GM23248 (cell line): ENCODE measurements at regions not wholly inside any gene's neighbourhood (a gene's known extent, or its start where the extent isn't known, plus 50 kb on each side); places are given as distances from the start of the nearest gene placed in this dataset.

Experiments
- DNase-seq: peaks from one replicate; pipeline ENCODE4 v3.0.0-alpha.2; 2015
- H2AFZ ChIP-seq: fragments of 200-600 bp; sonication (generic); 2 replicates; pipeline ENCODE4 v1.6.1; 2016; ENCODE audit warnings: antibody characterized with exemption
- H3F3A ChIP-seq: fragments of 200-600 bp; sonication (generic); 2 replicates; pipeline ENCODE4 v1.6.1; 2016; ENCODE audit warnings: mild to moderate bottlenecking, antibody characterized with exemption, mixed run types; ENCODE audit not compliant: insufficient read depth
- H3K27ac ChIP-seq: fragments of 200-600 bp; sonication (generic); 2 replicates; pipeline ENCODE4 v1.5.1; 2016; ENCODE audit warnings: mild to moderate bottlenecking
- H3K27me3 ChIP-seq: fragments of 200-600 bp; sonication (generic); replicated peaks from 2 replicates; pipeline ENCODE4 v1.6.1; 2016; ENCODE audit warnings: mild to moderate bottlenecking; ENCODE audit not compliant: insufficient read depth
- H3K36me3 ChIP-seq: fragments of 200-600 bp; sonication (generic); 2 replicates; pipeline ENCODE4 v1.6.1; 2016; ENCODE audit warnings: low read depth, mild to moderate bottlenecking
- H3K4me1 ChIP-seq: fragments of 200-600 bp; sonication (generic); 2 replicates; pipeline ENCODE4 v1.6.1; 2016; ENCODE audit warnings: mild to moderate bottlenecking; ENCODE audit not compliant: insufficient read depth
- H3K4me2 ChIP-seq: fragments of 200-600 bp; sonication (generic); one replicate; pipeline ENCODE4 v1.6.1; 2016; ENCODE audit warnings: mild to moderate bottlenecking; ENCODE audit not compliant: unreplicated experiment
- H3K4me3 ChIP-seq: fragments of 200-600 bp; sonication (generic); 2 replicates; pipeline ENCODE4 v1.5.1; 2016; ENCODE audit warnings: mild to moderate bottlenecking
- H3K79me2 ChIP-seq: fragments of 200-600 bp; sonication (generic); 2 replicates; pipeline ENCODE4 v1.6.1; 2016; ENCODE audit warnings: mild to moderate bottlenecking; ENCODE audit not compliant: insufficient read depth
- H3K9ac ChIP-seq: fragments of 200-600 bp; sonication (generic); 2 replicates; pipeline ENCODE4 v1.6.1; 2016; ENCODE audit warnings: mild to moderate bottlenecking
- H3K9me2 ChIP-seq: fragments of 200-600 bp; sonication (generic); 2 replicates; pipeline ENCODE4 v1.6.1; 2016; ENCODE audit warnings: mixed run types, mild to moderate bottlenecking, moderate library complexity; ENCODE audit not compliant: insufficient read depth
- H3K9me3 ChIP-seq: fragments of 200-600 bp; sonication (generic); one replicate; pipeline ENCODE4 v1.6.1; 2017; ENCODE audit warnings: low read depth
- H4K20me1 ChIP-seq: fragments of 200-600 bp; sonication (generic); 2 replicates; pipeline ENCODE4 v1.6.0; 2016; ENCODE audit not compliant: insufficient read depth
- EZH2 ChIP-seq: fragments of 200-600 bp; sonication (generic); IDR thresholded peaks from 2 replicates; pipeline ENCODE4 v1.6.1; 2018; ENCODE audit warnings: antibody characterized with exemption, mild to moderate bottlenecking; ENCODE audit not compliant: insufficient read depth, poor library complexity, severe bottlenecking
- EZH2phosphoT487 ChIP-seq: fragments of 200-600 bp; sonication (generic); IDR thresholded peaks from 2 replicates; pipeline ENCODE4 v1.6.1; 2018; ENCODE audit warnings: antibody characterized with exemption, moderate library complexity, mild to moderate bottlenecking, low read depth; ENCODE audit not compliant: insufficient read depth
- WGBS, 2 experiments: methylation state at CpG; one replicate each; pipeline ENCODE4 v1.1.6; 2015 to 2017; ENCODE audit warnings: low lambda C conversion rate in 2 of 2, low coverage in 1 of 2; ENCODE audit errors: missing lambda C conversion rate in 2 of 2; 5-methylcytosine and 5-hydroxymethylcytosine counted together
- in situ Hi-C: fragments of 300-500 bp; cut with MboI; formaldehyde crosslinking; loops from 2 replicates; pipeline ENCODE4 v1.15.0; 2020

- H3K36me3 ChIP-seq: no peaks in the 10 kb centered on the region
- in situ Hi-C loops: no loop called here
- DNase-seq: peak; percentile 61
These were observed 514.3 kb upstream of the ID4 start for GRCh38 chr6:19322691-19323485.

GRCh38 chr6:19324376-19324775 lies 512.8 kb upstream of the ID4 start:
- peaks cover 47% of the 10 kb centered on the region for H3K4me1 ChIP-seq
- 88 to 92% methylated on average over 3 of the region's 3 CpGs for WGBS, 2 experiments
- H3K79me2 ChIP-seq: no peaks in the 10 kb centered on the region
- DNase-seq: no peak
- no peaks in the 10 kb centered on the region for H4K20me1 ChIP-seq
- in situ Hi-C loops: no loop called here
- H3K9ac ChIP-seq: no peak overlapping the region
- no peak overlapping the region for H2AFZ ChIP-seq
- no peak overlapping the region for H3K4me2 ChIP-seq
- H3K27me3 ChIP-seq: no peaks in the 10 kb centered on the region
- H3K4me3 ChIP-seq: no peak overlapping the region
- no peaks in the 10 kb centered on the region for H3K9me3 ChIP-seq
- H3K36me3 ChIP-seq: no peaks in the 10 kb centered on the region
- H3K9me2 ChIP-seq: no peaks in the 10 kb centered on the region
- 0 out of 2 replicates have a peak, but pooled peaks cover 4% of the 10 kb centered on the region for H3F3A ChIP-seq
- H3K27ac ChIP-seq: no peak overlapping the region
- no peak for TF ChIP-seq EZH2
- TF ChIP-seq EZH2phosphoT487: no peak

More at GRCh38 chr6:19322691-19323485, 514.3 kb upstream of the ID4 start:
- Histone ChIP-seq H3K9me2 (no peaks in the 10 kb centered on the region), H4K20me1 (no peaks in the 10 kb centered on the region), H3K4me2 (no peak overlapping the region), H3K79me2 (no peaks in the 10 kb centered on the region), H2AFZ (no peak overlapping the region), H3F3A (0 out of 2 replicates have a peak, but pooled peaks cover 4% of the 10 kb centered on the region), H3K4me1 (peaks cover 47% of the 10 kb centered on the region), H3K27me3 (no peaks in the 10 kb centered on the region), H3K4me3 (no peak overlapping the region), H3K9me3 (no peaks in the 10 kb centered on the region), H3K9ac (no peak overlapping the region), H3K27ac (no peak overlapping the region)
- 51 to 57% methylated on average over 5 of the region's 5 CpGs for WGBS, 2 experiments
- TF ChIP-seq EZH2 (no peak), EZH2phosphoT487 (no peak)

- H3K4me2 ChIP-seq: no peak overlapping the region
- no peak overlapping the region for H3K27ac ChIP-seq
- TF ChIP-seq EZH2phosphoT487 (no peak), EZH2 (no peak)
- H2AFZ ChIP-seq: peak overlapping the region; percentile 44
- H3K9me3 ChIP-seq: no peaks in the 10 kb centered on the region
- H3K27me3 ChIP-seq: no peaks in the 10 kb centered on the region
- H3K36me3 ChIP-seq: no peaks in the 10 kb centered on the region
- in situ Hi-C loops: no loop called here
- 0 out of 2 replicates have a peak, but pooled peaks cover 4% of the 10 kb centered on the region for H3F3A ChIP-seq
- H3K79me2 ChIP-seq: no peaks in the 10 kb centered on the region
- 27 to 28% methylated on average over 8 of the region's 8 CpGs for WGBS, 2 experiments
- peak; percentile 16 for DNase-seq
- H4K20me1 ChIP-seq: no peaks in the 10 kb centered on the region
- no peaks in the 10 kb centered on the region for H3K9me2 ChIP-seq
- H3K4me1 ChIP-seq: peaks cover 47% of the 10 kb centered on the region
- 0 out of 2 replicates have a peak overlapping the region, but pooled peaks have one; percentile 7 for H3K4me3 ChIP-seq
- no peak overlapping the region for H3K9ac ChIP-seq
These were observed 511.8 kb upstream of the ID4 start for GRCh38 chr6:19325335-19325789.

DNA sequence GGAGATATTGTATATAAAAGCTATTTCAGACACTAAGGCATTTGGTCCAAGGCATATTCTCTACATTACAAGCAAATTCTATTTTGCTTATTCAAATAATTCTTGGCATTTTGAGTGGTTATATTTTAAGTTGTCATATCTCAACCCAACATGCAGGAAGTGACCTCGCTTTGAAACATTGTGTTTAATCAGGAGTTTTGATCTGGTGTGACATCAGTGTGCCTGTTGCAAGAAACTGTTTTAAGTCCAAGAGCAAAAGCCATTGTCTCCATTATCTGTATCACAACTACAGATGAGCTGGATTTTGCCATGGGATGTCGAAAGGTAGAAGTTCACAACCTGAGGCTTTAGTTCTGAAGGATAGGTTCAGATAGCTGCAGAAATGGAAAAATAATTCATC lies 509.9 kb upstream of the ID4 start:
- Histone ChIP-seq H3K4me1 (peaks cover 45% of the 10 kb centered on the region), H3F3A (0 out of 2 replicates have a peak, but pooled peaks cover 4% of the 10 kb centered on the region), H4K20me1 (no peaks in the 10 kb centered on the region), H3K36me3 (no peaks in the 10 kb centered on the region), H3K9me3 (no peaks in the 10 kb centered on the region), H3K9ac (no peak overlapping the region), H3K27me3 (no peaks in the 10 kb centered on the region), H3K9me2 (no peaks in the 10 kb centered on the region), H3K4me3 (no peak overlapping the region), H3K27ac (0 out of 2 replicates have a peak overlapping the region, but pooled peaks have one; percentile 2), H3K79me2 (no peaks in the 10 kb centered on the region), H3K4me2 (no peak overlapping the region), H2AFZ (peak overlapping the region; percentile 10; the same call in 1 of the 2 replicates)
- WGBS, 2 experiments: 85 to 94% methylated on average over 2 of the region's 2 CpGs
- in situ Hi-C loops: no loop called here
- DNase-seq: peak; percentile 54
- no peak for TF ChIP-seq EZH2
- TF ChIP-seq EZH2phosphoT487: no peak
